DOHH2 (cell line): ENCODE measurements at regions not wholly inside any gene's neighbourhood (a gene's known extent, or its start where the extent isn't known, plus 50 kb on each side); places are given as distances from the start of the nearest gene placed in this dataset.

Experiments used
- H3F3A ChIP-seq: fragments of 200-600 bp; sonication (generic), shearing (Covaris generic); 2 replicates; pipeline ENCODE4 v1.6.0; 2016; ENCODE audit warnings: antibody characterized with exemption, mild to moderate bottlenecking; ENCODE audit not compliant: control insufficient read depth, insufficient read depth
- H3K27ac ChIP-seq: fragments of 200-600 bp; sonication (generic); 2 replicates; pipeline ENCODE4 v1.5.1; 2014; ENCODE audit warnings: low read depth, mild to moderate bottlenecking, low read length, moderate library complexity
- H3K27me3 ChIP-seq: fragments of 200-600 bp; sonication (generic); 2 replicates; pipeline ENCODE4 v1.6.1; 2014; ENCODE audit warnings: mild to moderate bottlenecking, low read length, mixed read lengths; ENCODE audit not compliant: control insufficient read depth
- H3K36me3 ChIP-seq: fragments of 200-600 bp; sonication (generic); 2 replicates; pipeline ENCODE4 v1.6.1; 2014; ENCODE audit warnings: mild to moderate bottlenecking, low read length, moderate library complexity, mixed read lengths; ENCODE audit not compliant: control insufficient read depth
- H3K4me1 ChIP-seq: fragments of 200-600 bp; sonication (generic); 2 replicates; pipeline ENCODE4 v1.6.1; 2014; ENCODE audit warnings: mild to moderate bottlenecking, low read length, mixed read lengths; ENCODE audit not compliant: control insufficient read depth
- H3K4me2 ChIP-seq: fragments of 200-600 bp; sonication (generic); 2 replicates; pipeline ENCODE4 v1.6.0; 2014; ENCODE audit warnings: mild to moderate bottlenecking, low read length, moderate library complexity
- H3K4me3 ChIP-seq: fragments of 200-600 bp; sonication (generic); 2 replicates; pipeline ENCODE4 v1.5.1; 2014; ENCODE audit warnings: mild to moderate bottlenecking, low read length, mixed read lengths
- H3K79me2 ChIP-seq: fragments of 200-600 bp; sonication (generic); 2 replicates; pipeline ENCODE4 v1.6.1; 2014; ENCODE audit warnings: mild to moderate bottlenecking, low read length, mixed read lengths; ENCODE audit not compliant: control insufficient read depth
- H3K9me2 ChIP-seq: fragments of 200-600 bp; sonication (generic); replicated peaks from 2 replicates; pipeline ENCODE4 v1.6.1; 2014; ENCODE audit warnings: mild to moderate bottlenecking, low read length, mixed read lengths; ENCODE audit not compliant: control insufficient read depth
- H3K9me3 ChIP-seq: fragments of 200-600 bp; sonication (generic); 2 replicates; pipeline ENCODE4 v1.6.1; 2014; ENCODE audit warnings: antibody characterized with exemption, low read length, mixed read lengths; ENCODE audit not compliant: control insufficient read depth, insufficient read depth
- H4K20me1 ChIP-seq: fragments of 200-600 bp; sonication (generic); 2 replicates; pipeline ENCODE4 v1.6.0; 2014; ENCODE audit warnings: low read depth, mild to moderate bottlenecking, antibody characterized with exemption, low read length, moderate library complexity; ENCODE audit not compliant: control insufficient read depth, insufficient read depth
- CTCF ChIP-seq: fragments of 200-600 bp; sonication (generic); IDR thresholded peaks from one replicate; pipeline ENCODE4 v1.5.1; 2014; ENCODE audit warnings: antibody characterized with exemption, mild to moderate bottlenecking, low read depth, low read length; ENCODE audit not compliant: poor library complexity, severe bottlenecking
- EZH2phosphoT487 ChIP-seq: fragments of 200-600 bp; sonication (generic); IDR thresholded peaks from 2 replicates; pipeline ENCODE4 v1.6.1; 2017; ENCODE audit warnings: borderline replicate concordance, mild to moderate bottlenecking, antibody characterized with exemption, low read length, moderate library complexity, mixed read lengths

- Histone ChIP-seq H3K79me2 (no peaks in the 10 kb centered on the region), H3F3A (no peaks in the 10 kb centered on the region)
Measured at GRCh38 chr1:39139723-39140360, 64.7 kb upstream of the MACF1 start.

GRCh38 chr1:39141925-39142324, 62.6 kb upstream of the MACF1 start:
- H3K27ac ChIP-seq = no peak overlapping the region
- no peak overlapping the region for H3K4me3 ChIP-seq
- no peaks in the 10 kb centered on the region for H4K20me1 ChIP-seq

More at GRCh38 chr1:39139723-39140360, 64.7 kb upstream of the MACF1 start:
- Histone ChIP-seq H3K9me3 (no peaks in the 10 kb centered on the region), H3K4me2 (no peak overlapping the region), H4K20me1 (no peaks in the 10 kb centered on the region), H3K27ac (no peak overlapping the region), H3K36me3 (no peaks in the 10 kb centered on the region), H3K9me2 (no peaks in the 10 kb centered on the region), H3K4me3 (no peak overlapping the region), H3K27me3 (peaks cover 7% of the 10 kb centered on the region; the same call in 1 of the 2 replicates), H3K4me1 (no peaks in the 10 kb centered on the region)
- TF ChIP-seq EZH2phosphoT487 (no peak), CTCF (no peak)

GRCh38 chr1:39142401-39143060, 62.0 kb upstream of the MACF1 start:
- H3F3A ChIP-seq = no peaks in the 10 kb centered on the region
- no peaks in the 10 kb centered on the region for H3K9me3 ChIP-seq
- H3K79me2 ChIP-seq = no peaks in the 10 kb centered on the region
- no peaks in the 10 kb centered on the region for H3K36me3 ChIP-seq
- no peaks in the 10 kb centered on the region for H3K4me1 ChIP-seq
- H3K27ac ChIP-seq = no peak overlapping the region
- no peak overlapping the region for H3K4me3 ChIP-seq
- TF ChIP-seq CTCF (no peak), EZH2phosphoT487 (no peak)
- H3K27me3 ChIP-seq = peaks cover 14% of the 10 kb centered on the region
- no peaks in the 10 kb centered on the region for H3K9me2 ChIP-seq
- no peak overlapping the region for H3K4me2 ChIP-seq
- no peaks in the 10 kb centered on the region for H4K20me1 ChIP-seq

More at GRCh38 chr1:39141925-39142324, 62.6 kb upstream of the MACF1 start:
- Histone ChIP-seq H3K27me3 (peaks cover 13% of the 10 kb centered on the region), H3K9me3 (no peaks in the 10 kb centered on the region), H3K79me2 (no peaks in the 10 kb centered on the region), H3K4me1 (no peaks in the 10 kb centered on the region), H3F3A (no peaks in the 10 kb centered on the region), H3K36me3 (no peaks in the 10 kb centered on the region), H3K9me2 (no peaks in the 10 kb centered on the region), H3K4me2 (no peak overlapping the region)
- TF ChIP-seq EZH2phosphoT487 (no peak), CTCF (no peak)
